GM23338 (cell line): ENCODE measurements at regions not wholly inside any gene's neighbourhood (a gene's known extent, or its start where the extent isn't known, plus 50 kb on each side); places are given as distances from the start of the nearest gene placed in this dataset.
"Not testable (repeated sequence)": the region's sequence is repeated elsewhere in the genome, so short reads cannot be mapped to it uniquely, and the experiment has no call there.

Source experiments
- ATAC-seq: fragments of 200-7000 bp; cut with Tn5 transposase; 3 replicates; pipeline ENCODE4 v1.9.1; 2020
- DNase-seq: peaks from one replicate; pipeline ENCODE4 v3.0.0-alpha.2; 2015; ENCODE audit warnings: low spot score
- H2AFZ ChIP-seq: fragments of 200-600 bp; sonication (generic); 2 replicates; pipeline ENCODE4 v1.8.0; 2016; ENCODE audit warnings: antibody characterized with exemption, mild to moderate bottlenecking, moderate library complexity
- H3F3A ChIP-seq: fragments of 200-600 bp; sonication (generic); replicated peaks from 2 replicates; pipeline ENCODE4 v1.8.0; 2017; ENCODE audit warnings: antibody characterized with exemption, mixed run types, low read depth
- H3K27ac ChIP-seq: fragments of 200-600 bp; sonication (generic); 2 replicates; pipeline ENCODE4 v1.6.1; 2016; ENCODE audit warnings: low read depth
- H3K27me3 ChIP-seq: fragments of 200-600 bp; sonication (generic); 2 replicates; pipeline ENCODE4 v1.8.0; 2016; ENCODE audit warnings: mild to moderate bottlenecking, mixed run types, moderate library complexity; ENCODE audit not compliant: insufficient read depth
- H3K36me3 ChIP-seq: fragments of 200-600 bp; sonication (generic); 2 replicates; pipeline ENCODE4 v1.8.0; 2016; ENCODE audit warnings: mild to moderate bottlenecking; ENCODE audit not compliant: insufficient read depth
- H3K4me1 ChIP-seq: fragments of 200-600 bp; sonication (generic); 2 replicates; pipeline ENCODE4 v1.8.0; 2016; ENCODE audit warnings: mild to moderate bottlenecking, moderate library complexity; ENCODE audit not compliant: insufficient read depth
- H3K4me2 ChIP-seq: fragments of 200-600 bp; sonication (generic); 2 replicates; pipeline ENCODE4 v1.7.1; 2017; ENCODE audit warnings: mixed run types
- H3K4me3 ChIP-seq: fragments of 200-600 bp; sonication (generic); 2 replicates; pipeline ENCODE4 v1.6.1; 2016; ENCODE audit warnings: mixed run types
- H3K79me2 ChIP-seq: fragments of 200-600 bp; sonication (generic); replicated peaks from 2 replicates; pipeline ENCODE4 v1.8.0; 2017; ENCODE audit warnings: mild to moderate bottlenecking; ENCODE audit not compliant: insufficient read depth
- H3K9me2 ChIP-seq: fragments of 200-600 bp; sonication (generic); 2 replicates; pipeline ENCODE4 v1.8.0; 2017; ENCODE audit not compliant: insufficient read depth
- H4K20me1 ChIP-seq: fragments of 200-600 bp; sonication (generic); replicated peaks from 2 replicates; pipeline ENCODE4 v1.8.0; 2017; ENCODE audit warnings: mild to moderate bottlenecking; ENCODE audit not compliant: insufficient read depth
- H3K27ac Mint-ChIP-seq: 2 replicates; pipeline ENCODE4 v1.8.0; 2020; ENCODE audit warnings: inconsistent platforms, mild to moderate bottlenecking, moderate library complexity, mixed read lengths
- H3K27me3 Mint-ChIP-seq: 3 replicates; pipeline ENCODE4 v1.8.0; 2022; ENCODE audit warnings: low read depth, mild to moderate bottlenecking, moderate library complexity, mixed read lengths, inconsistent platforms; ENCODE audit not compliant: insufficient read depth, poor library complexity
- H3K36me3 Mint-ChIP-seq: 3 replicates; pipeline ENCODE4 v1.8.0; 2021; ENCODE audit warnings: low read depth, mild to moderate bottlenecking, inconsistent platforms, moderate library complexity, mixed read lengths
- H3K4me1 Mint-ChIP-seq: 3 replicates; pipeline ENCODE4 v1.8.0; 2020; ENCODE audit warnings: mild to moderate bottlenecking, inconsistent platforms, mixed read lengths
- H3K4me3 Mint-ChIP-seq: 3 replicates; pipeline ENCODE4 v1.8.0; 2021; ENCODE audit warnings: moderate library complexity, mild to moderate bottlenecking, inconsistent platforms, mixed read lengths
- H3K9me3 Mint-ChIP-seq: 3 replicates; pipeline ENCODE4 v1.8.0; 2020; ENCODE audit warnings: moderate library complexity, mild to moderate bottlenecking, inconsistent platforms, mixed read lengths
- CREB1 ChIP-seq: fragments of 250-450 bp; sonication (Bioruptor Pico); IDR thresholded peaks from 2 replicates; pipeline ENCODE4 v1.5.0; 2020; ENCODE audit warnings: low read depth, mild to moderate bottlenecking, moderate library complexity
- CTCF ChIP-seq, 2 experiments: fragments of 200-600 bp in 1 of 2; sonication (generic) in 1 of 2; conservative IDR thresholded peaks; 2 replicates each; pipeline versions ENCODE4 v1.5.1 to v1.6.1; 2016 to 2017; ENCODE audit warnings: antibody characterized with exemption in 2 of 2, low read depth in 2 of 2, mild to moderate bottlenecking in 2 of 2, moderate library complexity in 1 of 2
- ETS1 ChIP-seq: IDR thresholded peaks from 2 replicates; pipeline ENCODE4 v1.6.1; 2016; ENCODE audit warnings: antibody characterized with exemption
- EZH2 ChIP-seq: fragments of 200-600 bp; sonication (generic); IDR thresholded peaks from one replicate; pipeline ENCODE4 v1.8.0; 2017; ENCODE audit warnings: antibody characterized with exemption, mild to moderate bottlenecking, low read depth; ENCODE audit not compliant: unreplicated experiment
- JUNB ChIP-seq: IDR thresholded peaks from one replicate; pipeline ENCODE4 v1.6.1; 2016; ENCODE audit warnings: antibody characterized with exemption; ENCODE audit not compliant: unreplicated experiment
- POLR2AphosphoS5 ChIP-seq: IDR thresholded peaks from 2 replicates; pipeline ENCODE4 v1.6.1; 2016; ENCODE audit warnings: antibody characterized with exemption, low read depth
- REST ChIP-seq: IDR thresholded peaks from one replicate; pipeline ENCODE4 v1.6.1; 2018; ENCODE audit warnings: antibody characterized with exemption; ENCODE audit not compliant: unreplicated experiment
- STAT1 ChIP-seq: IDR thresholded peaks from one replicate; pipeline ENCODE4 v1.6.1; 2016; ENCODE audit warnings: antibody characterized with exemption; ENCODE audit not compliant: unreplicated experiment
- ZNF114 ChIP-seq: fragments of 250-450 bp; sonication (Bioruptor Pico); IDR thresholded peaks from 2 replicates; pipeline ENCODE4 v1.5.0; 2020; ENCODE audit warnings: mild to moderate bottlenecking, moderate library complexity
- ZNF331 ChIP-seq: fragments of 250-450 bp; sonication (Bioruptor Pico); IDR thresholded peaks from 2 replicates; pipeline ENCODE4 v1.5.0; 2020; ENCODE audit warnings: low read depth, mild to moderate bottlenecking, moderate library complexity

GRCh38 chrX:7988013-7988759, 61.0 kb upstream of the PNPLA4 start:
- H3K79me2 ChIP-seq, H3K4me1 ChIP-seq, H3K27me3 ChIP-seq, H4K20me1 ChIP-seq, H3K27ac Mint-ChIP-seq, H3K4me3 Mint-ChIP-seq, H3K36me3 ChIP-seq, H3K27ac ChIP-seq, H3K4me3 ChIP-seq, H3K4me2 ChIP-seq, H3K9me2 ChIP-seq, H3K27me3 Mint-ChIP-seq, H3F3A ChIP-seq, H3K36me3 Mint-ChIP-seq, ATAC-seq, DNase-seq, H2AFZ ChIP-seq, H3K9me3 Mint-ChIP-seq, H3K4me1 Mint-ChIP-seq: not testable (repeated sequence)

- Histone ChIP-seq H3F3A (no peaks in the 10 kb centered on the region), H3K36me3 (no peaks in the 10 kb centered on the region), H3K27me3 (no peaks in the 10 kb centered on the region), H2AFZ (no peak overlapping the region), H3K4me3 (no peak overlapping the region), H3K4me1 (no peaks in the 10 kb centered on the region), H3K4me2 (no peak overlapping the region), H3K27ac (no peak overlapping the region), H4K20me1 (no peaks in the 10 kb centered on the region), H3K9me2 (no peaks in the 10 kb centered on the region), H3K79me2 (no peaks in the 10 kb centered on the region)
- H3K4me1 Mint-ChIP-seq = no peaks in the 10 kb centered on the region
- ATAC-seq (no peak), DNase-seq (no peak)
- H3K9me3 Mint-ChIP-seq = no peaks in the 10 kb centered on the region
- H3K36me3 Mint-ChIP-seq = peaks cover 3% of the 10 kb centered on the region; the same call in 2 of the 3 replicates
- no peak overlapping the region for H3K4me3 Mint-ChIP-seq
- no peaks in the 10 kb centered on the region for H3K27me3 Mint-ChIP-seq
- H3K27ac Mint-ChIP-seq = no peak overlapping the region
- TF ChIP-seq ZNF114 (CRISPR knock-in tag) (no peak), REST (no peak), JUNB (no peak), CREB1 (CRISPR knock-in tag) (no peak), ETS1 (no peak), ZNF331 (CRISPR knock-in tag) (no peak), STAT1 (no peak), EZH2 (no peak), POLR2AphosphoS5 (no peak), CTCF (conservative IDR thresholded peaks at IDR 0.05; ENCODE audit: low read depth in 2 of 2) (no peak)
Observed at GRCh38 chrX:7987160-7988012, 60.2 kb upstream of the PNPLA4 start.
